ENCODE measurements at regions not wholly inside any gene's neighbourhood (a gene's known extent, or its start where the extent isn't known, plus 50 kb on each side); places are given as distances from the start of the nearest gene placed in this dataset.

DNA sequence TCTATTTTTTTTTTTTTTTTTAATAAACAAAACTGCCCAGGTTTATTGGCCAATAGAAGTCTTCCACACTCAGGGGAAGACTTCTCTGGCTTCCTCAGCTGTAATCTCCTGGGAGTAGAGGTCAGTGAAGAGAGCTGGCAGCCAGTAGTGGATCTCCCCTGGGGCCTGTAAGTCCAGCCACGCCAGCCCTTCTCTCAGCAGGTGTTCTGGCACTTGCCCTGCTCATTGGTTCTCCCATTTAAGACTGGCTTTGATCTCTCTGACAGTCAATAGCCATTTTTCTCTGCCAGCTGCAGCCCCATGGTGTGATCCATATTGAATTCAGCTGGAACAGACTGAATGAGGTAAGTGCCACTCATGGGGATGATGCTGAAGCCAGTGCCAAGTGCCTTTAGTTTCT is 170.6 kb upstream of the SPHKAP start:
- TF ChIP-seq POLR2AphosphoS5 (IDR thresholded peaks at IDR 0.05) = no peak
- no peak for TF ChIP-seq POLR2A (IDR thresholded peaks at IDR 0.05)
- TF ChIP-seq, protein P1, sequence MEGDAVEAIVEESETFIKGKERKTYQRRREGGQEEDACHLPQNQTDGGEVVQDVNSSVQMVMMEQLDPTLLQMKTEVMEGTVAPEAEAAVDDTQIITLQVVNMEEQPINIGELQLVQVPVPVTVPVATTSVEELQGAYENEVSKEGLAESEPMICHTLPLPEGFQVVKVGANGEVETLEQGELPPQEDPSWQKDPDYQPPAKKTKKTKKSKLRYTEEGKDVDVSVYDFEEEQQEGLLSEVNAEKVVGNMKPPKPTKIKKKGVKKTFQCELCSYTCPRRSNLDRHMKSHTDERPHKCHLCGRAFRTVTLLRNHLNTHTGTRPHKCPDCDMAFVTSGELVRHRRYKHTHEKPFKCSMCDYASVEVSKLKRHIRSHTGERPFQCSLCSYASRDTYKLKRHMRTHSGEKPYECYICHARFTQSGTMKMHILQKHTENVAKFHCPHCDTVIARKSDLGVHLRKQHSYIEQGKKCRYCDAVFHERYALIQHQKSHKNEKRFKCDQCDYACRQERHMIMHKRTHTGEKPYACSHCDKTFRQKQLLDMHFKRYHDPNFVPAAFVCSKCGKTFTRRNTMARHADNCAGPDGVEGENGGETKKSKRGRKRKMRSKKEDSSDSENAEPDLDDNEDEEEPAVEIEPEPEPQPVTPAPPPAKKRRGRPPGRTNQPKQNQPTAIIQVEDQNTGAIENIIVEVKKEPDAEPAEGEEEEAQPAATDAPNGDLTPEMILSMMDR (IDR thresholded peaks at IDR 0.05) = no peak
- no peak overlapping the region for H3K27ac ChIP-seq
- WGBS = 50% methylated on average over 1 of the region's 1 CpG
- H3K9me3 ChIP-seq = no peaks in the 10 kb centered on the region
- H3K36me3 ChIP-seq = no peaks in the 10 kb centered on the region
- H3K4me3 ChIP-seq = no peak overlapping the region
- H3K27me3 ChIP-seq (replicated peaks; ENCODE audit: insufficient read depth) = no peaks in the 10 kb centered on the region
- no peaks in the 10 kb centered on the region for H3K4me1 ChIP-seq (replicated peaks)
- intact Hi-C loops (cut with DNase I) = no loop called here
- no peak for DNase-seq (ENCODE audit: low spot score)

DNA sequence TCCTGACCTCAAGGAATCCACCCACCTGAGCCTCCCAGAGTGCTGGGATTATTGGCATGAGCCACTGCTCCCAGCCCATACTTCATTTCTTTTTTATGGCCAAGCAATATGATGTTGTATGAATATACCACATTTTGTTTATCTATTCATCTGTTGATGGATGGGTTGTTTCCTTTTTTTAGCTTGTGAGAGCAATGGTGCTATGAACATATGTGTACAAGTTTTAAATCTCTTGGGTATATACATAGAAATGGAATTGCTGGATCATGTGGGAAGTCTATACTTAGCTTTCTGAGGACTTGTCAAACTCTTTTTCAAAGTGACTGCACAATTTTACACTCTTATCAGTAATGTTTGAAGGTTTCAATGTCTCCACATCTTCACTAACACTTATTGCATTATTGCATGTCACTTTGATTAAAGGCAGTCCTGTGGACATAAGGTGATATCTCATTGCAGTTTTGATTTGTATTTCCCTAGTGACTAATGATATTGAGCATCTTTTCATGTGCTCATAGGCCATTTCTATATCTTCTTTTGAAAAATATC is 167.1 kb upstream of the SPHKAP start:
- no peak for DNase-seq (ENCODE audit: low spot score)
- H3K27ac ChIP-seq = no peak overlapping the region
- H3K4me3 ChIP-seq = no peak overlapping the region
- intact Hi-C loops (cut with DNase I) = no loop called here
- H3K36me3 ChIP-seq = no peaks in the 10 kb centered on the region
- TF ChIP-seq POLR2AphosphoS5 (IDR thresholded peaks at IDR 0.05) (no peak), POLR2A (IDR thresholded peaks at IDR 0.05) (no peak)
- TF ChIP-seq, protein P1 (IDR thresholded peaks at IDR 0.05) = no peak
- no peaks in the 10 kb centered on the region for H3K4me1 ChIP-seq (replicated peaks)
- no peaks in the 10 kb centered on the region for H3K9me3 ChIP-seq
- no peaks in the 10 kb centered on the region for H3K27me3 ChIP-seq (replicated peaks; ENCODE audit: insufficient read depth)

DNA sequence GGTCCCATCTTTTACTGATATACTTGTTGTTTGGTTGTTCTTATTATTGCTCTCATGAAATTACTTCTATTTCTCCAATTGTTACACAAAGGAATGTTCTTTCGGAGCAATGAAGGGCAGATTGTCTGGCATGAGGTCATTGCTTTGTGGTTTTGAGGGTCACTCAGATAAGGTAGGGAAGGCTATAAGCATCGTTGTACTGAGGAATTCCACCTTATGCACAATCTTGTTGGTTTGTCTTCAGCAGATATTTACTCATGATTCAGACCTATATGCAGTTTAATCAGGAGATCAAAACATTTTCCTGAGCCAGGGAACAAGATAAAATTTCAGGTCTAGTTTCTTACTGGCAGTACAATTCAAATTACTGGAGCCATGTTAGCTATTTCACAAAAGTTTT is 163.0 kb upstream of the SPHKAP start:
- Histone ChIP-seq H3K27me3 (replicated peaks; ENCODE audit: insufficient read depth) (no peaks in the 10 kb centered on the region), H3K27ac (no peak overlapping the region), H3K9me3 (no peaks in the 10 kb centered on the region), H3K36me3 (no peaks in the 10 kb centered on the region), H3K4me3 (no peak overlapping the region), H3K4me1 (replicated peaks) (no peaks in the 10 kb centered on the region)
- intact Hi-C loops (cut with DNase I) = no loop called here
- WGBS = 61% methylated on average over 2 of the region's 2 CpGs
- no peak for TF ChIP-seq POLR2AphosphoS5 (IDR thresholded peaks at IDR 0.05)
- DNase-seq (ENCODE audit: low spot score) = no peak

DNA sequence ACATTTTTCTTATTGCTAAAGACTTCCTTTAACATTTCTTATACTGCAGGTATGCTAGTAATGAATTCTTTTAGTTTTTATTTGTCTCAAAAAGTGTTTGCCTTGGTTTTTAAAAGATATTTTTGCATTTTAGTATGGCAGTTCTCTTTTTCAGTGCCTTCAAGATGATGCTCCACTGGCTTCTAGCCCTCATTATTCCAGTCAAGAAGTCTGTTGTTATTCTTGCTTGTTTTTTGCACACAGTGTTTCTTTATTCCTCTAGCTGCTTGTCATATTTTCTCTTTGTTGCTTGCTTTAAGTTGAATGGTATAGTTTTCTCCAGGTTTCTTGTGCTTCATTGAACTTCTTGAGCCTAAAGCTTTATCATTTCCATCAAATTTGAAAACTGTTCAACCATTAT is 158.0 kb upstream of the SPHKAP start:
- intact Hi-C loops (cut with DNase I) = no loop called here
- no peaks in the 10 kb centered on the region for H3K9me3 ChIP-seq
- no peak for DNase-seq (ENCODE audit: low spot score)
- TF ChIP-seq POLR2AphosphoS5 (IDR thresholded peaks at IDR 0.05) = no peak
- TF ChIP-seq POLR2A (IDR thresholded peaks at IDR 0.05) = no peak
- TF ChIP-seq, protein P1 (IDR thresholded peaks at IDR 0.05) = no peak
- no peaks in the 10 kb centered on the region for H3K4me1 ChIP-seq (replicated peaks)
- no peak overlapping the region for H3K27ac ChIP-seq
- no peaks in the 10 kb centered on the region for H3K27me3 ChIP-seq (replicated peaks; ENCODE audit: insufficient read depth)
- H3K36me3 ChIP-seq = no peaks in the 10 kb centered on the region
- H3K4me3 ChIP-seq = no peak overlapping the region

DNA sequence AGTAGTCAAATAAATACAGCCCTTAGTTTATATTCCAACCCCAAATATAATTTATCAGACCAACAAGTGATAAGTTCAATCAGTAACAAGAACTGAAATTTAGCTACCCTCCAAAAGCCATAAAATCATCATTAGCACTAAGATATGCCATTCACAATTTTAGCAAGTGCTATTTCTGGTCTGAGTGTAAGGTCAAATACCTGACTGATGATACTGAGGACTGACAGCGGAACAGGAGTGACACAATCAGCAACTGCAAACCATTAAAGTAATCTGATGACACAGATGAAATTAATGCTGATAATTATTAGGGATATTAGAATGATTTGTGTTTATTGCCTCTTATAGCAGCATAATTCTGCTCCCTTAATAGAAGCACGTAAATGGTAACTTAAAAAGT is 152.7 kb upstream of the SPHKAP start:
- intact Hi-C loops (cut with DNase I) = no loop called here
- TF ChIP-seq, protein P1 (IDR thresholded peaks at IDR 0.05) = no peak
- TF ChIP-seq POLR2A (IDR thresholded peaks at IDR 0.05) = no peak
- TF ChIP-seq POLR2AphosphoS5 (IDR thresholded peaks at IDR 0.05) = no peak

More for the DNA sequence above, 152.7 kb upstream of the SPHKAP start:
- Histone ChIP-seq H3K36me3 (no peaks in the 10 kb centered on the region), H3K4me3 (no peak overlapping the region), H3K27me3 (replicated peaks; ENCODE audit: insufficient read depth) (no peaks in the 10 kb centered on the region), H3K4me1 (replicated peaks) (no peaks in the 10 kb centered on the region), H3K9me3 (no peaks in the 10 kb centered on the region), H3K27ac (no peak overlapping the region)
- no peak for DNase-seq (ENCODE audit: low spot score)
- WGBS = 64% methylated on average over 2 of the region's 2 CpGs
